GM06990 (cell line): ENCODE measurements at regions not wholly inside any gene's neighbourhood (a gene's known extent, or its start where the extent isn't known, plus 50 kb on each side); places are given as distances from the start of the nearest gene placed in this dataset.
"Not testable (repeated sequence)": the region's sequence is repeated elsewhere in the genome, so short reads cannot be mapped to it uniquely, and the experiment has no call there.

Source experiments
- DNase-seq: peaks from one replicate; pipeline ENCODE4 v3.0.0-alpha.2; 2011; ENCODE audit not compliant: insufficient read length; ENCODE audit errors: extremely low read depth
- H3K27me3 ChIP-seq: replicated peaks from 2 replicates; pipeline ENCODE4 v1.6.0; 2011; ENCODE audit warnings: low read length; ENCODE audit not compliant: control insufficient read depth, insufficient read depth
- H3K36me3 ChIP-seq: 2 replicates; pipeline ENCODE4 v1.5.1; 2011; ENCODE audit warnings: low read length; ENCODE audit not compliant: control insufficient read depth, insufficient read depth
- H3K4me3 ChIP-seq: replicated peaks from 2 replicates; pipeline ENCODE4 v1.5.1; 2011; ENCODE audit warnings: low read depth, mild to moderate bottlenecking, control low read depth, low read length
- TF ChIP-seq, protein P1 (sequence below): IDR thresholded peaks from 2 replicates; pipeline ENCODE4 v1.5.1; 2011; ENCODE audit warnings: low read length, control low read depth, mild to moderate bottlenecking, inconsistent platforms; ENCODE audit not compliant: insufficient read depth, poor library complexity, severe bottlenecking

DNA sequence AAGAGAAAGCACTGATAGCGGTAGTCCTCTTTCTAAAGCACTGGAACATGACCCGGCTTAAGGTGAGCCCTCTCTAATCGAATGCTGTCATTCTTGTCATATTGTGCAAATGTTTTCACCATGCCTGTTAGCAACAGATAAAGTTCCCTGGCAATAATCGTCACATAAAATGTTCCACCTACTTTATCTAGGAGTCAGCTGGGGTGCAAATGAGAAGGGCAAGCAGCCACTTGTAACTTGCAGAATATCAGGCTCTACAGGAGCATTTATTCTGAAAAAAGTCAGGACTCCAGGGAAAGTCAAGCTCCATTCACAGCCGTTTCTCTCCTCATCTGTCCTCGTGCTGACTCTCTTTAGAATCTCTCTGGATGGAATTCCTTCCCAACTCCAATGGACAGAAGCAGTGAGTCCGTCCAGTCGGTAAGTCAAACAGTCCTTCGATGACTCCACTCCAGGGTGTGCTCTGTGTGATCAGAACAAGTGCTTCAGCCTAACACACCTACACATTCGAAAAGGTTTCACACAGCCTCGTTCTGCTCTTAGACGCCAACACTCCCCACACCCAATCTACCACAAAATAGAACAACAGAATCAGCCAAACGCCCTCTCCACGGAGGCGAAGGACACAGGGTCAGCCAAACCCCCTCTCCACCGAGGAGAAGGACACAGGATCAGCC is 101.7 kb upstream of the FRG1 start:
- no peak for DNase-seq
- Histone ChIP-seq H3K4me3 (no peak overlapping the region), H3K27me3 (no peaks in the 10 kb centered on the region; the same call in 1 of the 2 replicates), H3K36me3 (no peaks in the 10 kb centered on the region)
- TF ChIP-seq, protein P1, sequence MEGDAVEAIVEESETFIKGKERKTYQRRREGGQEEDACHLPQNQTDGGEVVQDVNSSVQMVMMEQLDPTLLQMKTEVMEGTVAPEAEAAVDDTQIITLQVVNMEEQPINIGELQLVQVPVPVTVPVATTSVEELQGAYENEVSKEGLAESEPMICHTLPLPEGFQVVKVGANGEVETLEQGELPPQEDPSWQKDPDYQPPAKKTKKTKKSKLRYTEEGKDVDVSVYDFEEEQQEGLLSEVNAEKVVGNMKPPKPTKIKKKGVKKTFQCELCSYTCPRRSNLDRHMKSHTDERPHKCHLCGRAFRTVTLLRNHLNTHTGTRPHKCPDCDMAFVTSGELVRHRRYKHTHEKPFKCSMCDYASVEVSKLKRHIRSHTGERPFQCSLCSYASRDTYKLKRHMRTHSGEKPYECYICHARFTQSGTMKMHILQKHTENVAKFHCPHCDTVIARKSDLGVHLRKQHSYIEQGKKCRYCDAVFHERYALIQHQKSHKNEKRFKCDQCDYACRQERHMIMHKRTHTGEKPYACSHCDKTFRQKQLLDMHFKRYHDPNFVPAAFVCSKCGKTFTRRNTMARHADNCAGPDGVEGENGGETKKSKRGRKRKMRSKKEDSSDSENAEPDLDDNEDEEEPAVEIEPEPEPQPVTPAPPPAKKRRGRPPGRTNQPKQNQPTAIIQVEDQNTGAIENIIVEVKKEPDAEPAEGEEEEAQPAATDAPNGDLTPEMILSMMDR = no peak

DNA sequence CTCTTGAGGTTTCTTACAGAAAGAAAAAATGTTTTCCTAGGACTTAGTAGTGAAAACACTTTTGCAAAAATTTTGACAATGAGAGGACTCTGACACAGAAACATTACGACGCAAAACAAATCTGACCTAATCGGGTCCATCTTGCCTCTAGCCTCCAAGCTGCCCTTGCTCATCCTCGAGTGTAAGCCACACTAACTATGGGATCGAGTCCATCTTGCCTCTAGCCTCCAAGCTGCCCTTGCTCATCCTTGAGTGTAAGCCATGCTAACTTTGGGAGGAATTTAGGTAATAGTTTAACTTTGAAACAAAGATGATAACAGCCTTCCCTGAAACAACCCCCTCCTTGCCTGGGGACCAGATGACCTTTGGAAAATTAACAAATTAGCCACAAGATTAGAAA is 100.3 kb upstream of the FRG1 start:
- DNase-seq = no peak
- no peak overlapping the region for H3K4me3 ChIP-seq
- TF ChIP-seq, protein P1 = no peak
- H3K27me3 ChIP-seq = no peaks in the 10 kb centered on the region; the same call in 1 of the 2 replicates
- no peaks in the 10 kb centered on the region for H3K36me3 ChIP-seq

DNA sequence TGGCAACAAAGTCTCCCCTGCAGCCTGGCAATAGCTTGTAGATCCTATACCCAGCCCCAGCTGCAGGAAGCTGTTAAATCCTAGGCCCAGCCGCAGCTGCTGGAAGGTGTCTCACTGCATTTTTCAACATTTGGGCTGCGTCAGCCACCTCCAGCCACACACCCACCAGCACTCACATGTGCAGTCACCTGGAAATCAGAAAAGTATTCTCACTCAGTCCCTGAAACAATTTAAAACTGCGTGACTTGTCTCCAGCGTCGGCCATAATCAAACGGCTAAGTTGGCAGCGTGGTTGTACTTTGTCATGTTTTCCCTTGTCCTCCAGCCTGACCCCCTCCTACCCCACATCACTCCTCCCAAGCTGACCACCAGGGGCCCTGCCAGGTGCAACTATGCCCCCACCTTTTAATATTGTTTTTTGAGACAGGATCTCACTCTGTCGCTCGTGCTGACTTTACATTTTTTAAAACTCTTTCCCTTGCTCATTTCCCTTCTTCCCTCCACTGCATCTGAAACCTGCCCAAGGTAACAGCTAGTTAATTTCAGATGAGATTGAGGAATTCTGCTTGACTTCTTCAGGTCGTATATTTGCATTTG is 97.2 kb upstream of the FRG1 start:
- TF ChIP-seq, protein P1 = no peak
- Histone ChIP-seq H3K36me3 (no peaks in the 10 kb centered on the region), H3K4me3 (no peak overlapping the region), H3K27me3 (no peaks in the 10 kb centered on the region)
- no peak for DNase-seq

DNA sequence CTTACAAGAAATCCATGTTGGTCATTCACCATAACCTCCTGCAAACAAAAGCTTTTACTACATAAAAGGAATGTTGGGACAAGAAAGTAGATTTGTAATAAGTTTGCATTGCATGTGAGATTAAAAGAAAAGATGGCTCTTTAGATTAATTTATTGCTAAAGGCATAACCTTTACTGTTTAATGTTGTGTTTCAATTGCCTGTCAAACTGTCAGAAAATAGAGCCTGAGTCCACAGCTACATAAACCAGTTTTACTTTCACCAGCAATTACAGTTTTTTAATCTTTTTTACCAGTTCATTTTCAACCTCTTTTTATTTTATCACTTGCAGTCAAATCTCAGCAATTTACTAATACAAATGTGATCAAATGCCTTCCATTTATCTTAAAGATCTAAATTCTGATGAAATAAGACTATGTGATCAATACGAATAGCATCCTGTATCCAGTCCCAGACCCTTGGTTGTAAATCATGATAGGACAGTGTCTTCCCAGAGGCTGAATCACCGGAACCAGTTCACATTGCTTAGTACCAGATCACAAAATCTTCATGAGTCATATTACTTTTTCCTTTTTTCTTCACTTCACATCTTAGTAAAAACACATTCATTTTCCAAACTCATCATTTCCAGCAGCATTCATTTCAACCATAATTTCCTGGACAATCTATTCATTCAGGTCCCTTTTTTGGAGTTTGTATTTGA is 95.4 kb upstream of the FRG1 start:
- DNase-seq = no peak

DNA sequence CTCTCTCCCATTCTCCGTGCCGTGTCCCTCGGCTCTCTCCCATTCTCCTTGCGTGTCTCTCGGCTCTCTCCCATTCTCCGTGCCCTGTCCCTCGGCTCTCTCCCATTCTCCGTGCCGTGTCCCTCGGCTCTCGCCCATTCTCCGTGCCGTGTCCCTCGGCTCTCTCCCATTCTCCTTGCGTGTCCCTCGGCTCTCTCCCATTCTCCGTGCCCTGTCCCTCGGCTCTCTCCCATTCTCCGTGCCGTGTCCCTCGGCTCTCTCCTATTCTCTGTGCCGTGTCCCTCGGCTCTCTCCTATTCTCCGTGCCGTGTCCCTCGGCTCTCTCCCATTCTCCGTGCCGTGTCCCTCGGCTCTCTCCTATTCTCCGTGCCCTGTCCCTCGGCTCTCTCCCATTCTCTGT is 94.6 kb upstream of the FRG1 start:
- H3K36me3 ChIP-seq, H3K27me3 ChIP-seq, DNase-seq, H3K4me3 ChIP-seq: not testable (repeated sequence)

More for the DNA sequence above, 95.4 kb upstream of the FRG1 start:
- TF ChIP-seq, protein P1 = no peak
- Histone ChIP-seq H3K36me3 (no peaks in the 10 kb centered on the region), H3K4me3 (no peak overlapping the region), H3K27me3 (no peaks in the 10 kb centered on the region)

DNA sequence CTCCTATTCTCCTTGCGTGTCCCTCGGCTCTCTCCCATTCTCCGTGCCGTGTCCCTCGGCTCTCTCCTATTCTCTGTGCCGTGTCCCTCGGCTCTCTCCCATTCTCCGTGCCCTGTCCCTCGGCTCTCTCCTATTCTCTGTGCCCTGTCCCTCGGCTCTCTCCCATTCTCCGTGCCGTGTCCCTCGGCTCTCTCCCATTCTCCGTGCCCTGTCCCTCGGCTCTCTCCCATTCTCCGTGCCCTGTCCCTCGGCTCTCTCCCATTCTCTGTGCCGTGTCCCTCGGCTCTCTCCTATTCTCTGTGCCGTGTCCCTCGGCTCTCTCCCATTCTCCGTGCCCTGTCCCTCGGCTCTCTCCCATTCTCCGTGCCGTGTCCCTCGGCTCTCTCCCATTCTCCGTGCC is 94.1 kb upstream of the FRG1 start:
- not testable (repeated sequence) for DNase-seq, H3K27me3 ChIP-seq, H3K36me3 ChIP-seq, H3K4me3 ChIP-seq

DNA sequence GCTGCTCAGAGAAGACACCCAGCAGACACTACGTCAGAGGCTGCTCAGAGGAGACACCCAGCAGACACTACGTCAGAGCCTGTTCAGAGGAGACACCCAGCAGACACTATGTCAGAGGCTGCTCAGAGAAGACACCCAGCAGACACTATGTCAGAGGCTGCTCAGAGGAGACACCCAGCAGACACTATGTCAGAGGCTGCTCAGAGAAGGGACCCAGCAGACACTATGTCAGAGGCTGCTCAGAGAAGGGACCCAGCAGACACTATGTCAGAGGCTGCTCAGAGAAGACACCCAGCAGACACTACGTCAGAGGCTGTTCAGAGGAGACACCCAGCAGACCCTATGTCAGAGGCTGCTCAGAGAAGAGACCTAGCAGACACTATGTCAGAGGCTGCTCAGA is 92.0 kb upstream of the FRG1 start:
- H3K27me3 ChIP-seq, H3K4me3 ChIP-seq, H3K36me3 ChIP-seq, DNase-seq: not testable (repeated sequence)
